KOPT-K1 (cell line): ENCODE measurements at regions not wholly inside any gene's neighbourhood (a gene's known extent, or its start where the extent isn't known, plus 50 kb on each side); places are given as distances from the start of the nearest gene placed in this dataset.

Source experiments
- H3K27ac ChIP-seq: fragments of 200-600 bp; sonication (generic); 2 replicates; pipeline ENCODE4 v1.5.1; 2016; ENCODE audit warnings: antibody characterized with exemption, mild to moderate bottlenecking, low read depth, low read length; ENCODE audit not compliant: poor library complexity, severe bottlenecking
- H3K36me3 ChIP-seq: fragments of 200-600 bp; sonication (generic); 2 replicates; pipeline ENCODE4 v1.5.1; 2017; ENCODE audit warnings: antibody characterized with exemption, mild to moderate bottlenecking, low read length, moderate library complexity; ENCODE audit not compliant: insufficient read depth
- H3K9me3 ChIP-seq: fragments of 200-600 bp; sonication (generic); 2 replicates; pipeline ENCODE4 v1.5.1; 2017; ENCODE audit warnings: antibody characterized with exemption, low read length, mild to moderate bottlenecking; ENCODE audit not compliant: insufficient read depth, poor library complexity, severe bottlenecking

DNA sequence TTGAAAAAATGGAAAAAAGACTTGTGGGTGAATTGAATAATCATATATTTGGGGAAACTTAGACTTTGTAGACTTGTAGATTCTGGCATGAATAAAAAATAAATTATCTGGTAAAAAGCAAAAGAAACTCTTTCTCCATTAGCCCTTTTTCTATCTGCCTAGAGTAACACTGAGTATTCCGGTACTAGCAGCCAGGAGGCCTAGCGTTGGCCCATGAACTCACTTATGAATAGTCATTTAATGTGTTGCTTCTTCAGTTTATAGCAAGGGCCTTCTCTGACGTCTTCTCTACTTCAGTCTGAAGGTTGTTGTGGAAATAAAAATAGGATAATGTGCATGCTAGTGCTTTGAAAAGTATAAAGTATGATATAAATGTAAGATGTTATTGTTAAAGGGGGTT is 851.2 kb upstream of the NR2F2 start:
- H3K9me3 ChIP-seq: no peaks in the 10 kb centered on the region
- H3K27ac ChIP-seq: no peak overlapping the region
- no peaks in the 10 kb centered on the region for H3K36me3 ChIP-seq

DNA sequence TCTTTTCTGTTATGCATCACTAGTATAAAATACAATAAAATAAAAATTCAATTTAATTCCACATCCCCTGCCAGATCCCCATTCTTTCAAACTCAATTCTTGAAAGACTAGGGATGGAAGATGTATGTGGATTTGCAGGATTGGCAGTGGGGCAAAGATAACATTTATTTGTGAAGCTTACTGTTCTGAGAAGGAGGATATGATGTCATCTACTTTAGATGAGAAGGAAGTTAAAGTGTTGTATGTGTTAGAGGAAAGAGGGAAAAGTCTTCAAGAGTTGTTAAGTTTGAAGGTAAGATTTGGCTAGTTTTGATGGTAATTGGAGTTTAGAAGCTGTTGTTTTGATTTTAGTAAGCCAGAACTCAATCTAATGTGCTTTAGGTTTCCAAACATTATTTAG is 845.1 kb upstream of the NR2F2 start:
- H3K36me3 ChIP-seq: no peaks in the 10 kb centered on the region

DNA sequence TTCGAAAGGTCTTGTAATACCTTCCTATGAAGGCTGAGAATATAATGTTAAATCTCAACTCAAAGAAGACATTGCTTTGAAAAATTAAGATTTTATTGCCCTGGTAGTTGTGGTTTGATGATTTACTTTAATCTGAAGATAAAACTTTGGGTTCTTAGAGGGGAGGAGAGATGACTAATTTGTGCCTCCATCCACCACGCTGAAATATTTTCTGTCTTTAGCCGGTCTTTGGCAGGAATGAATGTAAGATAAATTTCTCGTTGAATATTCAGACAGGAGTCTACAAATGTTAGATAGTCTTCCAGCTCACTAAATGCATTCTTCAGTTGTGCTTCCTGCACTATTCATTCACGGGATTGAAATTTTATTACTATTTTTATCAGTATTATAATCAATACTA is 844.3 kb upstream of the NR2F2 start:
- Histone ChIP-seq H3K36me3 (no peaks in the 10 kb centered on the region), H3K27ac (no peak overlapping the region), H3K9me3 (no peaks in the 10 kb centered on the region)

More for the DNA sequence above, 845.1 kb upstream of the NR2F2 start:
- Histone ChIP-seq H3K27ac (no peak overlapping the region), H3K9me3 (no peaks in the 10 kb centered on the region)

DNA sequence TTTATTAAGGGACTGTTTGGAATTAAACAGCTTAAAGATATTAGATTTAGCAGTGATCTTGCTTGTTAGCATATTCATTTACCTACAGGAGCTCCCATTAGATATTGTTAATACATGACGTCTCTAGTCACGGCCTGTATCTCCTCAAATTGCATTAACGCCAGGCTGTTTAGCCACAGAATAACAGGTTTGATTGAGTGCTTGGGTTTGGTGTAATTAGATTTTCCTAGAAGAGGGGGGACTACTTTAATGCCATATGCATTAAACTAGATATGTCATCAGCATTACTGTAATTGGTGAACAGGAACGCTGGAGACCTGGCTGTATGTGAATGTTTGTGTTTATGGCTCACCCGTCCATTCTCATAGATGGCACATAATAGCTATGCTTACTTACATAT is 841.4 kb upstream of the NR2F2 start:
- H3K36me3 ChIP-seq: no peaks in the 10 kb centered on the region
- no peaks in the 10 kb centered on the region for H3K9me3 ChIP-seq
- H3K27ac ChIP-seq: no peak overlapping the region

DNA sequence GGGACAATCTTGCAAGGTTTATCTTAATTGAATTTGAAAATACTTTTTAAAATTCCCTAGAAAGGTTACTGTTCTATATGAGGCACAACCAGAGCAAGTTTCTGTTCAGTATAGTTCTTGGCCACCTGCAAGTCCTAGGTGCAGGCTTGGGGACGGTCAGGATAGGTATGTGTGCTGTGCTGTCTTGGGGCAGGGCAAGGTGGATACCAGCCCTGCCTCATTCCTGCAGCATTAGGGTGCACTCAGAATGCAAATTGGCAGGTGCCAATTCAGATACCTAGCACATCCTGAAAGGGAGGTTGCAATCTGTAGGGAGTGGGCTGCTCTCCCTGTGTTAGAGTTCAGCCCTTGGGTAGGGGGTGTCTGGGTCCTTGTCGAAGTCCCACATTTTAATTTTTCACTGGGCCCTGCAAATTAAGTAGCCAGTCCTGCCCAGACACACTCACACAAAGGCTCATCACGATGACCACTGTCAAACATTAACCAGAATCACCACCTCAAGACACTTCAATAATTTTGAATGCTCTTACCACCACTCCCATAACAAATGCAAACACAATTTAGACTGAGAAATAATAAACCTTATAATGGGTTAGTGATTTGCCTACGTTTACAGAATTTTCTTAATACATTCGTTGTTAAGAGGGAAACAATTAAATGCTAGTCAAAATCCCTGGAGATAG is 838.0 kb upstream of the NR2F2 start:
- Histone ChIP-seq H3K27ac (no peak overlapping the region), H3K9me3 (no peaks in the 10 kb centered on the region), H3K36me3 (no peaks in the 10 kb centered on the region)

DNA sequence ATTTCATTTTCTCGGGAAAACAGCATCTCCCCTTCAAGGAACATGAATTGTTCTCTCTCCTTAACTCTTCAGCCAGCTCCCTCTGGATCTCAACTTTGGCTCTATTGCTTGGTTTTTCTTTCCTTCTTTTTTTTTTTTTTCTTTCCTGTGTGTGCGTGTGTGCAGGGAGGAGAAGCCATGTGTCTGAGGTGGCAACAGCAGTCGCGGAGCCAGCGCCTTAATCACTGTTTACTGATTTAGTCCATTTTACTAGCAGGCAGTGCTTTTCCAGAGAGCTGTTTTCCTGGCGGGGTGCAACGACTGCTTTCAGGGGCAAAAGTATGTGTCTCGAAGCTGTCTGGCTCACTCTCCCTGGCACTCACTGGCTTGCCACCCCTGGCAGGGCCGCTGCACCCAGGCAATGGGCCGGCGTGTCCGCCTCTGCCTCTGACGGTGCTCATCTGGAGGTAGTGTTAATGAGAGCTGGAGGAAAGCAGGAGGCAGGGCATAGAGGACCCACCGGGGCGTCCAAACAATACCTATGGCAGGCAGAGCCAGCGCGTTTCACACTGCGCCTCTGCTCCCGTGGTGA is 835.4 kb upstream of the NR2F2 start:
- Histone ChIP-seq H3K9me3 (no peaks in the 10 kb centered on the region), H3K27ac (no peak overlapping the region), H3K36me3 (no peaks in the 10 kb centered on the region)

DNA sequence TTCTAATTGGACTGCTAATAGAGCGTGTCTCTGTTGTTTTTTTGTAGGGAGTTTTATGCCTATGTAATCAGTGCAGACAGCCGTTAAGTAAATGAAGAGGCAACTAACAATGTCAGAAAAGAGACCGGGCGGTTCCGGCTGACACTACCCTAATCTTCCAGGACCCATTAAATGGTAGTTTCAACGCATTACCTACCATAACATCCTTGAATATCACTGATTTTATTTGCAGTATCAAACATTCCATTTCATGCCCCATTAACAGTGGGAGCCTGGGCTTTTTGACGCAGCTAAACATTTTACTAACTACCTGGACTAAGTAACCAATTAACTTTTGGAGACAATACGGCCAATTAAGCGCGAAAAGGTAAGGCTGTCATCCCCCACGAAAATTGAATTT is 832.9 kb upstream of the NR2F2 start:
- Histone ChIP-seq H3K9me3 (no peaks in the 10 kb centered on the region), H3K36me3 (no peaks in the 10 kb centered on the region), H3K27ac (no peak overlapping the region)

DNA sequence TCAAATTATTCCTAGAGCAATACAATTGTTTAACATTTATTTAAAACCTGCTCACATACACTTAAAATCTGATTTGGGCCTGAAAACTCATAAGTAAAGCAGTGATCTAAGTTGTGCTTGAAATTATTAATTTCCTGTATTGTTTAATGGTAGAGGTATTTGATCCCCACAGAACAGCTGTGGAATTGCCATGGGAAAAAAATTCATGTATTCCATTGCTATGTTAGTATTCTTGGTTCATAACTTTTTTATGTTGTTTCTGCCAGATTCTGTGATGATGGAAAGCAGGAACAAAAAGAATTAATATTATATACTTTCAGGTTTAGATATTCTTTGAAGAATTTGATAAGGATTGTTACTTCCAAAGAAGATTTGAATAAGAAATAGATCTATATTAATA is 831.5 kb upstream of the NR2F2 start:
- Histone ChIP-seq H3K9me3 (no peaks in the 10 kb centered on the region), H3K36me3 (no peaks in the 10 kb centered on the region), H3K27ac (no peak overlapping the region)

DNA sequence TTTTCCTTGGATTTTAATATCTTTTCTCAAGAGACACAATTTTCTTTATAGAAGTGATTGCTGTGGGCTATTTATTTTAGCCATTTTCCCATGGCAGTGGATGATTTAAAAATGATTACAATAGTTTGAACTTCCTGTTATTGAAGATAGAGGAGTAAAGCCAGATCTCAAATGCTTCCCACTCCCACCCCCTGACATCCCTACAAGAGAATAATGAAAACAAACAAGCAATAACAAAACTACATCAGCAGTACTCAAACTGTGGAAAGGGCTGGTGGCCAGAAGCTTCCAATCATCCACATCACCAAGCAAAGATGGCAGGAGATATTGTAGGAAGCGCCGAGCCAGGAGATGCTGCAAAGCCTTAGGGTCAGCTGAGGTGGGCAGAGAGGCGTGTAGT is 831.1 kb upstream of the NR2F2 start:
- Histone ChIP-seq H3K27ac (no peak overlapping the region), H3K9me3 (no peaks in the 10 kb centered on the region), H3K36me3 (no peaks in the 10 kb centered on the region)

DNA sequence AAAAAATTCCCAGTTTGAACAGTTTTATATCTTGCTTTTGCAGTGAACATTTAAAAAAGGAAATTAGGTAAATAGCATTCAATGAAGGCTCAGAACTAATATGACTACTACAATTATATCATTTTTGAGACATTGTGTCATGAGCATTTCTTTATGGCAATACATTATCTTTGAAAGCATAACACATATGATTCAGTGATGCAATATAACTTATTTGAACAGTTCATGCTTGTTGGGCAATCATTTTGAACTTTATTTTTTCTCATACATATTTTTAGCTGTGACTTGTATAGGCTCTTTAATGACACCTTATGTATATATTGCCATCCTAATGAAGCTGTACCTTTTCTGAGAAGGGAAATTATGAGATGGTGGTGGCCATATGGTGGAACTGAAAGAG is 828.6 kb upstream of the NR2F2 start:
- no peaks in the 10 kb centered on the region for H3K36me3 ChIP-seq
- no peak overlapping the region for H3K27ac ChIP-seq
- H3K9me3 ChIP-seq: no peaks in the 10 kb centered on the region

DNA sequence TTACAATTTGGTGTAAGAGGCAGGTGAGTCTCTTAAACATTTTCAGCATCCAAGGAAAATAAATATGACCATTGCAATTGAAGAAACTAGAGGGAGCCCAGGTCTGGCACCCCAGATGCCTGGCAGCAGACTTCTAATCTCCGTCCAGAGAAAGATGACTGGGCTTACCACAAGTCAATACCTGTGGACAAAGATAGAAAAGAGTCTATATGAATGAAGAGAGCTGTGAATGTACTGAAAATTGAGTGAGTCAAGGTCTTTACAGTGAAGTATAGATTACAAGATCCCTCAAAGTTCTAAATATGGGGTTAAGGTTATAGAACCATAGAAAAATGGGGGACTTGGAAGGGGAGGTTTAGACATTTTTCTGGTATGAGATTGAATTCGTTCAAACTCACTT is 827.4 kb upstream of the NR2F2 start:
- Histone ChIP-seq H3K36me3 (no peaks in the 10 kb centered on the region), H3K27ac (no peak overlapping the region), H3K9me3 (no peaks in the 10 kb centered on the region)

DNA sequence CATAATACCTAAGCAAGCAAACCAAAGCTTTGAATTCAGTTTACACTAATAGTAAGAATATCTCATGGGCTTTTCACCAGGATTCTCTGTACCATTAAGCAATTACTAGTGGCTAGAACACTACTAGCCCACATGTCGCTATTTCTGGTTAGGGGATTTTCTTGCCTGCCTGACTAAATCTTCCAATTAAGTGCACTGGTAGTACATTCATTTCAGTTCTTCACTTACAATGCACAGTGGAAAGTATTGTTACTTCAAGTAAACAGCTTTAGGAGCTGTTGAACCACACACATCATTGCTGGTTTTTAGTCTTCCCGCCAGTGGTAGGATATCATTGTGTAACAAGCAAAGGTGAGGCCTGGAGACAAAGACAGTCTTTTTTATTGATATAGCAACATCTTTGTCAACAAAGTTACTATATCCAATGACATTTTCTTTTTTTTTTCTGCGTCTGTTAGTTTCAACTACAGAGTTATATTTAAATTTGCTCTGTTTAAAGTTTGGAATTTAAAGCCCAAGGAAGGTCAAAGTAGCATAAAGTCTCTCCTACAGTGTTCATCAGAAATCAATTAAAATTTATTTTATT is 826.8 kb upstream of the NR2F2 start:
- no peaks in the 10 kb centered on the region for H3K36me3 ChIP-seq
- H3K27ac ChIP-seq: no peak overlapping the region

DNA sequence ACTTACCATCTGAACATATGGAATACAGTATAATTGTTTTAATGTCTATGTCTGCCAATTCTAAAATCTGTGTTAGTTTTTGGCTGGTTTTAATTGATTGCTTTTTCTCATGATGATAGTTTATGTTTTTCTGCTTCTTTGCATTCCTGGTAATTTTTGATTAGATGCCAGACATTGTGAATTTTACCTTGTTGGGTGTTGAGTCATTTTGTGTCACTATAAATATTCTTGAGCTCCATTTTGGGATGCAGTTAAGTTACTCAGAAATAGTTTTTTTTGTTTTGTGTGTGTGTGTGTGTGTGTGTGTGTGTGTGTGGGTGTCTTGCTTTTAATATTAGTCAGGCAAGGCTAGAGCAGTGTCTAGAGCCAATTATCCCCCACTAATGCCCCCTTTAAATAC is 818.8 kb upstream of the NR2F2 start:
- H3K9me3 ChIP-seq: no peaks in the 10 kb centered on the region
- no peaks in the 10 kb centered on the region for H3K36me3 ChIP-seq
- no peak overlapping the region for H3K27ac ChIP-seq

More for the DNA sequence above, 826.8 kb upstream of the NR2F2 start:
- H3K9me3 ChIP-seq: no peaks in the 10 kb centered on the region

DNA sequence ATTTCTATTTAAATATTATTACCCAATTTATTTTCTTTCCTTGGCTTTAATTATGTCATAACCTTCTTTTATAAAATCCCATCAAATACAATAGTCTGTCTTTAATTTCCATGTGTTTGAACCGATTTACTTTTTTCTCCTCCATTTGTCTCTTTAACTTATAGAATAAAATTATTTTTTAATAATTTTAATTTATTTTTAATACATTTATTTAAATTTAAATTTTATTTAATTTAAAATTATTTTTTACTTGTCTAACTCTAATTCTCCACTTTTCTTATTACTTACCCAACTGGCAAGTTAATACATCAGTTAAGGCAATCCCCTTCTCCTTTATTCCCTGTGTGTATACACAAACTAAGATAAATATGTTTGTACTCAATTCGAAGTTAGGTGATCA is 817.6 kb upstream of the NR2F2 start:
- Histone ChIP-seq H3K9me3 (no peaks in the 10 kb centered on the region), H3K36me3 (no peaks in the 10 kb centered on the region), H3K27ac (no peak overlapping the region)

DNA sequence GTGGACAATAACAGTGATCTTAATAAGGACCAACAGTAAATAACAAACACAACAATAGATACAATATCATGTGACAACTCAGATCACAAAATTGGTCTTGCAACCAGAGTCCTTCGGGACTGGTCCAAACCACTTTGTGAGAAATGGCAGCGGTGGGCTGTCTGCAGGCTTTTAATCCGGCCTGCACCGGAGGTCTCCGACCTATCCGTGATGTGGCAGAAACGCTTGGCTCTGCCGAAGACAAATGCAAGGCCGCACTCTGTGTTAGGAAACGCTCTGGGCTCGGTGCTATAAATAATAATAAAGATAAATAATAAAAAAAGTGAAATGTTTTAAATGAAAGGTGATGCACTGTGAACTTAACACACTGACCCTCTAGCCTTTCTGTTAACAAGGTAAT is 810.6 kb upstream of the NR2F2 start:
- no peaks in the 10 kb centered on the region for H3K36me3 ChIP-seq
- no peak overlapping the region for H3K27ac ChIP-seq
- H3K9me3 ChIP-seq: no peaks in the 10 kb centered on the region

DNA sequence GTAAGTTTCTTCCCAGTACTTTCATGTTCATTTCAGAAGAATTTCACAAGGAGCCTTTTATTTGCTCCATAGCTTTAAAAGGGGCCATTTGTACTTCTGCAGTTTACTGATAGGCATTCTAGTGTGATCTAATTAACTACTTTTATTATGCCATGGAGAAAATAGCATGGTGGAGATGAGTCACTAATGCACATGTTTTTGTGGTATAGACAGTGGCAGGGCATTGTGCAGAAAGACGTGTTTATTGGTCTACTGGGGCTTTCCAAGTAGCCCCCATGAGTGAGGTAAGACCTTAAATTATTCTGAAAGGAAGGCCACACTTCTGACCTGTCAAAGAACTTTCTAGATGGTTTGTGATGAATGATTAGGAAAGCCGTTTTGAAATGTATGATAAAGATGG is 810.0 kb upstream of the NR2F2 start:
- Histone ChIP-seq H3K9me3 (no peaks in the 10 kb centered on the region), H3K36me3 (no peaks in the 10 kb centered on the region), H3K27ac (no peak overlapping the region)
